Naive thymus-derived CD4-positive, alpha-beta T cell (primary cell): ENCODE measurements at regions not wholly inside any gene's neighbourhood (a gene's known extent, or its start where the extent isn't known, plus 50 kb on each side); places are given as distances from the start of the nearest gene placed in this dataset.

Source experiments
- ATAC-seq: fragments of 150-1000 bp; cut with Tn5 transposase; 2 replicates; pipeline ENCODE4 v1.10.0; 2021; ENCODE audit warnings: mild to moderate bottlenecking, moderate library complexity
- CTCF ChIA-PET: fragments of 350-600 bp; sonication (Branson Sonifier 250); formaldehyde crosslinking; loops from one replicate; lab custom pipeline; 2021; ENCODE audit warnings: antibody characterized with exemption; lab: Charles Lee
- POLR2A ChIA-PET: fragments of 350-600 bp; sonication (Branson Sonifier 250); formaldehyde crosslinking; loops from one replicate; lab custom pipeline; 2021; ENCODE audit warnings: antibody characterized with exemption, inconsistent platforms; lab: Charles Lee
- DNase-seq, 9 donors: peaks; one replicate each; pipeline versions ENCODE4 v3.0.0 to v3.0.0-alpha.2; 2020 to 2022; ENCODE audit warnings: mixed read lengths in 1 of 9
- H3K27ac ChIP-seq: one replicate; pipeline ENCODE4 v1.7.0; 2013; ENCODE audit warnings: mild to moderate bottlenecking, low read depth, low read length, moderate library complexity
- H3K27me3 ChIP-seq, 2 donors: one replicate each; pipeline ENCODE4 v1.7.0; 2013; ENCODE audit warnings: low read length in 2 of 2, mild to moderate bottlenecking in 2 of 2, moderate library complexity in 2 of 2; ENCODE audit not compliant: control insufficient read depth in 2 of 2, insufficient read depth in 2 of 2
- H3K36me3 ChIP-seq, 3 experiments: 1 replicate in 2 of 3; 2 replicates in 1 of 3; pipeline ENCODE4 v1.7.0; 2013; ENCODE audit warnings: low read length in 3 of 3, mild to moderate bottlenecking in 3 of 3, moderate library complexity in 1 of 3; ENCODE audit not compliant: insufficient read depth in 3 of 3, control insufficient read depth in 2 of 3
- H3K4me1 ChIP-seq, 2 donors: one replicate each; pipeline ENCODE4 v1.7.0; 2013; ENCODE audit warnings: low read length in 2 of 2, mild to moderate bottlenecking in 2 of 2, moderate library complexity in 1 of 2; ENCODE audit not compliant: control insufficient read depth in 2 of 2, insufficient read depth in 2 of 2
- H3K4me3 ChIP-seq: 2 replicates; pipeline ENCODE4 v1.7.0; 2013; ENCODE audit warnings: mild to moderate bottlenecking, low read length
- H3K9me3 ChIP-seq, 3 experiments: 1 replicate in 2 of 3; 2 replicates in 1 of 3; pipeline ENCODE4 v1.7.0; 2013; ENCODE audit warnings: low read length in 3 of 3; ENCODE audit not compliant: control insufficient read depth in 2 of 3
- H3K27ac Mint-ChIP-seq, 9 donors: one replicate each; pipeline ENCODE4 v1.8.0; 2020 to 2022; ENCODE audit warnings: mixed read lengths in 9 of 9, mild to moderate bottlenecking in 8 of 9, moderate library complexity in 5 of 9, inconsistent platforms in 2 of 9
- H3K27me3 Mint-ChIP-seq, 5 donors: one replicate each; pipeline ENCODE4 v1.8.0; 2021 to 2022; ENCODE audit warnings: mixed read lengths in 5 of 5, mild to moderate bottlenecking in 1 of 5
- H3K36me3 Mint-ChIP-seq, 5 donors: one replicate each; pipeline ENCODE4 v1.8.0; 2020 to 2022; ENCODE audit warnings: mixed read lengths in 5 of 5, mild to moderate bottlenecking in 3 of 5, inconsistent platforms in 1 of 5
- H3K4me1 Mint-ChIP-seq, 7 donors: one replicate each; pipeline ENCODE4 v1.8.0; 2020 to 2022; ENCODE audit warnings: mixed read lengths in 7 of 7, mild to moderate bottlenecking in 3 of 7, inconsistent platforms in 1 of 7
- H3K4me3 Mint-ChIP-seq, 10 donors: one replicate each; pipeline ENCODE4 v1.8.0; 2020 to 2022; ENCODE audit warnings: mild to moderate bottlenecking in 10 of 10, mixed read lengths in 10 of 10, moderate library complexity in 6 of 10, inconsistent platforms in 2 of 10
- H3K9me3 Mint-ChIP-seq, 11 donors: one replicate each; pipeline ENCODE4 v1.8.0; 2020 to 2022; ENCODE audit warnings: mixed read lengths in 11 of 11, mild to moderate bottlenecking in 4 of 11, inconsistent platforms in 1 of 11, moderate library complexity in 1 of 11
- intact Hi-C, 2 donors: fragments of 100-400 bp; cut with micrococcal nuclease; formaldehyde crosslinking; loops; one replicate each; pipeline ENCODE4 v1.15.1; 2023

- ATAC-seq (no peak), DNase-seq (no peak)
- intact Hi-C loops: no loop called here
- ChIA-PET POLR2A (interaction anchor here (1.1 kb wide), 1 partner anchor 8 kb away, joined by 3 read pairs; no protein-coding TSS in a partner anchor), CTCF (no interaction called here)
- Mint-ChIP-seq H3K4me1 (peaks cover 0 to 24% (median 10%) of the 10 kb centered on the region in 7 donors), H3K27me3 (peaks cover 0 to 2% (median 0%) of the 10 kb centered on the region in 5 donors), H3K4me3 (no peak overlapping the region), H3K27ac (peak overlapping the region in 1 of 9 donors; percentile 68), H3K36me3 (no peaks in the 10 kb centered on the region), H3K9me3 (peaks cover 0 to 3% (median 0%) of the 10 kb centered on the region in 11 donors)
- Histone ChIP-seq H3K9me3 (no peaks in the 10 kb centered on the region), H3K4me3 (no peak overlapping the region), H3K27ac (no peak overlapping the region), H3K4me1 (no peaks in the 10 kb centered on the region), H3K36me3 (no peaks in the 10 kb centered on the region), H3K27me3 (no peaks in the 10 kb centered on the region)
These were observed 653.8 kb downstream of the AJAP1 start for GRCh38 chr1:5308249-5308648.

DNA sequence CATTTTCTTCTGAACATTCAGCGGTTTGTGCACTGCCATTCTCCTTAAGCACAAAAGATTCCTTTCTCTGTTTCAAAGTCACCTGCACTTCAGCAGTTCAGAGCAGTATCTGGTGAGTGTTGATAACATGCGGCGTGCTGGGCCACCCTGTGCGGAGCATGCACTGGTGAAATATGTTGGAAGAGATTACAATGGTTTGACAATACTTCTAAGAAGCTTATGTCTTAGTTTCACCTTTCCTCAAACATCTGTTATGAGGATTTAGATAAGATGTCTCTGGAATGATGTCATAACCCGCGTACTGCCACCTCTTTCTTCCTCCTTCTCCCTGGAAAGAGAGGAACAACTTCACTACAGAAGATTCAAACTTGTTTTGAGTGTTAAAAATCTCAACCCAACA is 650.3 kb downstream of the AJAP1 start:
- intact Hi-C loops: no loop called here
- no peak overlapping the region for H3K27ac Mint-ChIP-seq
- Histone ChIP-seq H3K4me3 (no peak overlapping the region), H3K27me3 (no peaks in the 10 kb centered on the region), H3K36me3 (no peaks in the 10 kb centered on the region), H3K4me1 (no peaks in the 10 kb centered on the region), H3K27ac (no peak overlapping the region), H3K9me3 (no peaks in the 10 kb centered on the region)
- DNase-seq: no peak
- ATAC-seq: no peak
- ChIA-PET CTCF (no interaction called here), POLR2A (no interaction called here)
- H3K9me3 Mint-ChIP-seq: peaks cover 0 to 6% (median 0%) of the 10 kb centered on the region in 11 donors
- H3K36me3 Mint-ChIP-seq: no peaks in the 10 kb centered on the region
- H3K4me3 Mint-ChIP-seq: no peak overlapping the region
- peaks cover 0 to 5% (median 0%) of the 10 kb centered on the region in 5 donors for H3K27me3 Mint-ChIP-seq
- peaks cover 0 to 23% (median 9%) of the 10 kb centered on the region in 7 donors for H3K4me1 Mint-ChIP-seq

- Mint-ChIP-seq H3K4me1 (peaks cover 0 to 5% (median 0%) of the 10 kb centered on the region in 7 donors), H3K36me3 (no peaks in the 10 kb centered on the region), H3K27me3 (peaks cover 0 to 5% (median 0%) of the 10 kb centered on the region in 5 donors), H3K4me3 (no peak overlapping the region), H3K9me3 (peaks cover 0 to 4% (median 0%) of the 10 kb centered on the region in 11 donors), H3K27ac (no peak overlapping the region)
- DNase-seq (no peak), ATAC-seq (no peak)
- no peaks in the 10 kb centered on the region for H3K9me3 ChIP-seq
- intact Hi-C loops: no loop called here
- H3K36me3 ChIP-seq: no peaks in the 10 kb centered on the region
- H3K4me3 ChIP-seq: no peak overlapping the region
- H3K4me1 ChIP-seq: no peaks in the 10 kb centered on the region
- CTCF ChIA-PET: interaction anchor here (1.0 to 1.4 kb wide), 2 partner anchors 12 to 39 kb away, joined by 3 to 4 read pairs; no protein-coding TSS in a partner anchor
- H3K27me3 ChIP-seq: no peaks in the 10 kb centered on the region
- POLR2A ChIA-PET: no interaction called here
- H3K27ac ChIP-seq: no peak overlapping the region
These were observed 644.0 kb downstream of the AJAP1 start for GRCh38 chr1:5298376-5298775.

DNA sequence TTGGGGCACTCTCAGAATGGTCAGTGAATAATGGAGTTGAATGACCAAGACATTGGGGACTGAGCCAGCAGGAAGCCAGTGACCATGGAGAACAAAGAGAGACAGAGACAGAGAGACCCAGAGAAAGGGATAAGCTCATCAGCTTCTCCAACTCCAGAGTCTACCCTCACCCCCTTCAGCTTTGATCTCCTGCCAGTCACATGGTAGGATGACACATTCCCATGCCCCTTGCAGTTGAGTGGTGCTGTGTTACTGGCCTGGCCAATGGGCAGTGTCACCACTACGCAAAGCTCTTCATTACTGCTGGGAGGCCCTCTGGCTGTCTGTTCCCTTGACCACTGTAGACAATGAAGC is 643.5 kb downstream of the AJAP1 start:
- H3K27ac Mint-ChIP-seq: no peak overlapping the region
- no peaks in the 10 kb centered on the region for H3K27me3 ChIP-seq

GRCh38 chr1:5297180-5297885 is 642.9 kb downstream of the AJAP1 start:
- ChIA-PET CTCF (interaction anchor here (1.4 kb wide), 1 partner anchor 11 kb away, joined by 4 read pairs; no protein-coding TSS in a partner anchor), POLR2A (no interaction called here)
- Mint-ChIP-seq H3K4me1 (peaks cover 0 to 5% (median 0%) of the 10 kb centered on the region in 7 donors), H3K27me3 (peaks cover 0 to 5% (median 0%) of the 10 kb centered on the region in 5 donors), H3K27ac (no peak overlapping the region), H3K36me3 (no peaks in the 10 kb centered on the region), H3K9me3 (peaks cover 0 to 4% (median 0%) of the 10 kb centered on the region in 11 donors), H3K4me3 (no peak overlapping the region)
- Histone ChIP-seq H3K27ac (no peak overlapping the region), H3K36me3 (no peaks in the 10 kb centered on the region), H3K9me3 (no peaks in the 10 kb centered on the region), H3K4me1 (no peaks in the 10 kb centered on the region), H3K4me3 (no peak overlapping the region), H3K27me3 (no peaks in the 10 kb centered on the region)
- intact Hi-C loops: no loop called here
- DNase-seq (no peak), ATAC-seq (no peak)

More for the DNA sequence above, 643.5 kb downstream of the AJAP1 start:
- intact Hi-C loops: no loop called here
- DNase-seq (no peak), ATAC-seq (no peak)
- Mint-ChIP-seq H3K9me3 (peaks cover 0 to 4% (median 0%) of the 10 kb centered on the region in 11 donors), H3K36me3 (no peaks in the 10 kb centered on the region), H3K4me1 (peaks cover 0 to 5% (median 0%) of the 10 kb centered on the region in 7 donors), H3K27me3 (peaks cover 0 to 5% (median 0%) of the 10 kb centered on the region in 5 donors), H3K4me3 (no peak overlapping the region)
- H3K4me3 ChIP-seq: no peak overlapping the region
- no peaks in the 10 kb centered on the region for H3K36me3 ChIP-seq
- H3K4me1 ChIP-seq: no peaks in the 10 kb centered on the region
- H3K9me3 ChIP-seq: no peaks in the 10 kb centered on the region
- POLR2A ChIA-PET: no interaction called here
- CTCF ChIA-PET: interaction anchor here (1.0 to 1.4 kb wide), 2 partner anchors 12 to 40 kb away, joined by 3 to 4 read pairs; no protein-coding TSS in a partner anchor
- H3K27ac ChIP-seq: no peak overlapping the region

DNA sequence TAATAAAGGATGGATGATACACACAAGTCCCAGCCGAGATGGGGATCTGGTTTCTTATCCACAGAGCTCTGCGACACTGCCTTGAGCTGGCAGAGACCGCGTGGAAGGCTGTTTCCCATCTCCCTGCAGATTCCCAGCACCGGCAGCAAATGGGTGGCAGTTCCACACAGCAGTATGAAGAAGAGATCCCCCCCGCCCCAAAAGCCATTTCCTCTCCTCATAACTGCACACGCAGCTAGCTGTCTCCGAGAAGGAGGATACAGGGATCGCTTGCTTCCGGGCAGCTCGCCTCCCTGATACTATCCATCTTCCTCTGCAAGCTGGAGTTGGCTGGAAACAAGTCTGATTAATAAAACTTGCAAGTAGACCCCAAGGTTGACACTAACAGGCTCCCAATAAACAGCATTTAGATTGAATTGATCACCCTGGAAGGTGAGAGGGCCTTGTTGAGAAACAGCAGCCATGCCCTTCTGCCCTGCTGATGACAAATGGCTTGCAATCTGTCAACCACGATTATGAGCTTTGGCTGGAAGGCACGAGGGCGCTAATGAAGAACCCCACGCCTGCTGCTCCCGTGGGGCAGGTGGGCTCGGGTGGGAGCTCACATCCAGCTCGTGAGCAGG is 642.3 kb downstream of the AJAP1 start:
- Histone ChIP-seq H3K27ac (no peak overlapping the region), H3K27me3 (no peaks in the 10 kb centered on the region), H3K9me3 (no peaks in the 10 kb centered on the region), H3K36me3 (no peaks in the 10 kb centered on the region), H3K4me3 (no peak overlapping the region), H3K4me1 (no peaks in the 10 kb centered on the region)
- CTCF ChIA-PET: no interaction called here
- Mint-ChIP-seq H3K36me3 (no peaks in the 10 kb centered on the region), H3K9me3 (peaks cover 0 to 4% (median 0%) of the 10 kb centered on the region in 11 donors), H3K27me3 (peaks cover 0 to under 1% (median 0%) of the 10 kb centered on the region in 5 donors), H3K27ac (no peak overlapping the region), H3K4me3 (no peak overlapping the region), H3K4me1 (peaks cover 0 to 5% (median 0%) of the 10 kb centered on the region in 7 donors)
- DNase-seq (no peak), ATAC-seq (no peak)
- POLR2A ChIA-PET: no interaction called here
- intact Hi-C loops: no loop called here
